ENCODE measurements at regions not wholly inside any gene's neighbourhood (a gene's known extent, or its start where the extent isn't known, plus 50 kb on each side); places are given as distances from the start of the nearest gene placed in this dataset.
"Not testable (repeated sequence)": the region's sequence is repeated elsewhere in the genome, so short reads cannot be mapped to it uniquely, and the experiment has no call there.

DNA sequence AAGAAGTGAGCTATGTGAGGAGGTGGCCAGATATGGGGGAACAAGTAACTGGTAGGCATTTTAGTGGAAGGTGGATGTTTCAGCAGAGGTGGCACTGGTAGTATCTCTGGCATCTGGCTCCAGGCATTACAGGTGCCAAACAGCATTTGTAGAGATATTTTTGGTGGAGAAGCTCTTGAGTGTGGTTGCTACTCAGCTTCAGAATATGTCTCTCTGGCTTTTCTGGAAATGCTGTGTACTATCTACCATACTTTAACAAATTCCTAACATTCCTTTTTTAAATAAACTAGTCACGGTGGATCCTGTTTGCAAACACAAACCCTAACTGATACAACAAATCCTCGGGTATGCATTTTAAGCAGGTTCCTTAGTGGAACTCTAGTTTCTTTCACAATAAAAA is 128.0 kb downstream of the BARX2 start:
- no peak for DNase-seq

DNA sequence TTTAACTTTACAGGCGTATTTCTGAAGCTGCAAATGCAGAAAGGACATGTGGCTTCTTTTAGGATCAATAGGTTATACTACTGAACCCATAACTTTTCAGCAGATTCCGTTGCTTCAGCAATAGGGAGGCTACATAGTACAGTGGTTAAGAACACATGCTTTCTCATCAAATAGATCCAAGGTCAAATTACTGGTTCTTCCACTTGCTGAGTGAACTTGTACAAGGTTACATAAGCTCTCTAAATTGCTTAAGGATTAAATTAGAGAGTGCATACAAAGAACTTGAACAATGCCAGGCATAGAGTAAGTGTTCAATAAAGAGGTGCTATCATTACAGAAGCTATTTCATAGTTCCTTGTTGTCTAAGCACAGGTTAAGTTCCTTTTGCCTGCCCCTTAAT is 129.6 kb downstream of the BARX2 start:
- DNase-seq: no peak

DNA sequence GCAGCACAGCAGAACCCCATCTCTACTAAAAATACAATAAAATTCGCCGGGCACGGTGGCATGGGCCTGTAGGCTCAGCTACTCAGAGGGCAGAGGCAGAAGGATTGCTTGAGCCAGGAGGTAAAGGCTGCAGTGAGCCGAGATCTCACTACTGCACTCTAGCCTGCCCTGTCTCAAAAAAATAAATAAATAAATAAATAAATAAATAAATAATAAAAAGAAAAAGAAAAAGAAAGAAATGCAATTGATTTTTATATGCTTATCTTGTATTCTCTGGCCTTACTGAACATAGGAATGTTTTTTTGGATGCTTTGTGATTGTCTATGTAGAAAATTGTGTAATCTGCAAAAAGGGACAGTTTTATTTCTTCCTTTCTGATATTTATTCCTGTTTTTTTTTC is 132.5 kb downstream of the BARX2 start:
- no peak for DNase-seq

DNA sequence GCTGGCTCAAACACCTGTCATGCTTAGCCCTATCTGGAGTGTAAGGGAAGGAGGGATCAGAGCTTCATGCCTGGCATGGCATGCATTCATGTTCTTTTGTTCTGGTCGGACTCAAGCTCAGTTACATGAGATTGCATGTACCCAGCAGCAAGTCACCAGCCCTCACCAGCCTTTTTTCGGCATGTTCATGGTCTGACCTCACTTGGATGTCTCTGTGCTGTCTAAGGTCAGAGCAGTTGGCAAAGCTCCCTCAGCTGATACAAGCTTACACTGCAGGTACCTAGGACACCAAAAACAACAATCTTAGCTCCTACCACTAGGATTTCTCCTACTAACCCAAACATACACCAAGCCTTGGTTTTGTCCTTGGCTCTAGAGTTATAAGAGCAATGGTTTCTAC is 152.6 kb downstream of the BARX2 start:
- DNase-seq: no peak

DNA sequence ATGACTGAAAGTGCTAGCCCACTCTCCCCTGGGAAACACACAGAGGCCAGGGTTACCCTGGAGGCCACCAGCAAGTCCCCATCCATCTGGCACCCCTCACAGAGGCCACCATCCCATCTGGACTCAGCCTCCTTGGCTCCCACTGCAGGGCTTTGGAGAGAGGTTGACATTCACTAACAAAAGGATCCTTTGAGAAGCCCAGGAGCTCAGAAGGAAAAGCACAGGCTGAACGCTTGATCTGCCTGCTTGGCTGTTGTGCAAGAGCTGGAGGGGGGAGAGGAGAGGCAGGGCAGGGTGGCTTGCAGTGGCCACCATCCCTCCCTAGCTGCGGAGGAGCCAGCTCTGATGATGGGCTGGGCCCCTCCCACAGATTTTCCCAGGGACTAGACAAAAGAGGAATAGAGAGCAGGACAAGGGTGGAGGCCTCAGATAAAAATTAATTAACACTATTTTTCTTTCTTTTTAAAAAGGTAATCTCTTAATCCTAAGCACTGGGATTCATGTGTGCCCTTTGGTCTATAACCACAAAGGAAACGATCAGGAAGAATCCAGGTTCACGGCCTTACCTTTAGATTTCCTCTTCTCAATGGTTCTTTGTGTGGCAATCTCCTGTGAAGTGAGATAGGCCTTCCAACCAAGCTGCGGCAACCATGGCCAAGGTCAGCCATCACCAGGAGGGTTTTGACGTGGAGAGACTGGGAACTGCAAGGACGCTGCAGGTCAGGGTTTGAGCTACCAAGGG is 154.7 kb downstream of the BARX2 start:
- no peak for DNase-seq

DNA sequence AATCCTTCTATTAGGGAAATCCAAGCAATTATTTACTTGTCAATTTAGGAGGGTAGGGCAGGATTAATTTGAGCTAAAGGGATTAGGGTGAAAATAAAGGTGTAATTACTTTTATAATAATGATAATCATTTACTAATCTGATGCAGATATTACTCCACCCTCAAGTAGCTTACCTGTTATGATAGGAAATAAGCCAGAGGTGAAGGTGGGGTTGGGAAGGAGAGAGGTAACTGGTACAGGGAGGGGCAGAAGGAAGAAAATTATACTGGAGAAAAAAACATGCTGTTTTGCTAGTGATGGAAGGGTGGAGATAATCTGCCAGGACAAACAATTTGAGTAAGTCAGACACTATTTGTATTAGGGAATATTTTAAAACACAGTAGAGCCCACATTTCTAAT is 157.7 kb downstream of the BARX2 start:
- no peak for DNase-seq

DNA sequence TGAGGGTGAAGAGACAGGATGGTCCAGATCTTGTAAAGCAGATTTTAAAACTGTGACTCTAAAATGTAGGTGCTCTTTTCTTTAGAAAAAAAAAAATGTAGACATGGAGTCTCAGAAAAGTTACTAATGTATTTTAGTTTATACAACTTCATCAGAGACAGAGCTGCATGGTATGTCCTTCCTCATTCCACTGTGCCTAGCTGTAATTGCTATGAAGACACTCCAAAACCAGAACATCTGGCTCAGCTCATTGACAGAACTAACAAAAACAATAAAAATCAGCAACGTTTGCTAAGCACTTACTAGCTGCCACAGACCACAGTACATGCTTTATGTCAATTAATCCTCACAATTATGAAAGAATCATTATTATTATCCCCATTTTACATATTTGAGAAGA is 160.7 kb downstream of the BARX2 start:
- no peak for DNase-seq

DNA sequence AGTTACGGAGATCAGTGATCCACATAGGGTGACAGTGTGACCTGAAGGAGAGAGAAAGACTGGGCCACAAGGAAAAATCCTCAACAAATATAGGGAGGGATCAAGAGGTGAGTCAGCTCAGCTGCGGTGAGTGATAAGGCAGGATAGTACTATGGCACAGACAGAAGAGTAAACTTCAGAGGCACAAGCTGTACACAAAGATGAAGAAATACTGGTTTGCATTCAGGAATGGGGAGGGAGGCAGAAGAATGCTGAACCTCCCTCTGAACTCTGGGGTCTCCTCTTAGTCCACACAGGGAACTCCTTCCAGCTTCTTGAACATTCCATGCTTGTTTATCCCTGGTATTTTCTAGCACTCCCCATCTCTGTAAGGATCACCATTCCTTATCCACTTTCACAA is 162.7 kb downstream of the BARX2 start:
- DNase-seq: no peak

DNA sequence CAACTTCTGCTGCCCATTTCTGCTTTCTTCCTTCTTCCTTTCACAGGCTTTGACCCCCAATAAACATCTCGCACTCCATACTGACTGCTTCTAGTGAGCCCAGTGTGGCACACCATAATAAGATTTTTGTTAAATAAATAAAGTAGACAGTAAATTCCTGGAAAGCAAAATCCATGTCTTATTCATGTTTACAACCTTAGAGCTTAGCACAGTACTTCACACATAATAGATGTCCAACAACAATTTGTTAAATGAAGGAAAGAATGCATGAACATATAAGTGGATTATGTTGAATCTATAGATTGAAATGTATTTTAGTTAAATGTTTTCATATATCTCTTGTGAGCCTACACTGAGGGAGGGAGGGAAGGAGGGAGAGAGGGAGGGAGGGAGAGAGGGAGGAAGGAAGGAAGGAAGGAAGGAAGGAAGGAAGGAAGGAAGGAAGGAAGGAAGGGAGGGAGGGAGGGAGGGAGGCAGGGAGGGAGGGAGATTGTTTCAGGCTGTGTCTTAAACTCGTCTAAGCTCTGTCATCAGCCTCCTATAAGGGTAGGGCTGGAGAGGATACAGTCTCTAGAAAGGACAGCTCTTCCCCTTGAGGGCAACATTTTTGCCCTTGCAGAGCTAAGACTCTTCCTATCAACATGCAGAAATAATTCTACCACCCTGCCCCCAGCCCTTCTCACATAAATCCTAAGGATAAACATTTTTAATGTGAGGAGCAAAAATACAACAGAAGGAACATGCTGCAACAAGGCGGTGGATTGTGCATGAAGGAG is 168.1 kb downstream of the BARX2 start:
- DNase-seq: no peak

DNA sequence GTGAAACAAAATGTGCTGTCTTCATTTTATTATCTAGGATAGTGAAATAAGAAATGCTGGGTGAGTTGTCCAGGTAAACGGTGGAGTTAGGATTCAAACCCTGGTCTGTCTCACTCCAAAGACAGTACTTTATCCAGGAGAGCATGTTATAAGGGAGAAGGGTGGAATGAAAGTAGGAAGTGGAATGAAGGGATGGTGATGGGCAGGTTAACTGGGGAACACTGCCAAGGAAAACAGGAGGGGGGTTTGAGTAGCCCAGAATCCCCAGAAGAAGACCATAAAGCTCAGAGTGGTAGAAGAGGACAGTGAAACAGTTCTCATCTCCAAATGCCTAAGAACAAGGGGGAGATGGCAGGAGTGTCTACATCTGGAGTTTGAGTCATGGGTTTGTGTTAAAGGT is 169.0 kb downstream of the BARX2 start:
- DNase-seq: no peak

DNA sequence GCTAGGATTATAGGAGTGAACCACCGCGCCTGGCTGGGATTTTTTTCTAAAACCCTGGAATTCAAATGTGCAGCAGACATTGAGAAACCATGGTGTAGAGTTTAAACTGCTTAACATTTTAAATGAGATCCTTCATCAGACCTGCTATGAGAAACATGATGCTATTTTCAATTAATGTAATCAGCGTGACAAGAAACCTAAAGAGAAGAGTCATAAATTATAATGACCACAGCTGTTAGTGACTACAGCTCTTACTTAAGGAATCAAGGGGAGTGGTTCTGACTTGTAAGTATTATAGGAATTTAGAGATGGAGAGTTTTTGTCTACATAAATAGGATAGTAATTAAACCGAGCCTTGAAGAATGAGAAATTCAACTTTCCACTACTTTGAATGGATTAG is 170.6 kb downstream of the BARX2 start:
- DNase-seq: no peak

DNA sequence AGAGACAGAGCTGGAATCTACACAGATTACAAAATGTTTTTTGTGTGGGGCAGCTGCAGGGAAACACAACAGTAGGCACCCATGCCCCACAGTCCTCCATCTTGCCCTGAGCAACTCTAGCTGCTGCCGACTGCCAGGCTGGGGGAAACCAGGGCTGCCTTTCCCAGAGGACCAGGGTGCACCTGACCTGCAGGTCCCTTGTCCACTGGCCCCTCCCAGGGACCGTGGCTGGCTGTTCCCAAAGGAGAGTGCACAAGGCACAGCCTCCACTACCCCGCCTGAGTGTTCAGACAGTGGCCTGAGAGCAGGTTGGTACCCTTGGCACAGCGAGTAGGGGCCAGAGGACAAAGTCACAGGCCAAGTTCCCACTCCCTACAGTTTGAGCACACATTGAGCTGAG is 181.8 kb downstream of the BARX2 start:
- no peak for DNase-seq

DNA sequence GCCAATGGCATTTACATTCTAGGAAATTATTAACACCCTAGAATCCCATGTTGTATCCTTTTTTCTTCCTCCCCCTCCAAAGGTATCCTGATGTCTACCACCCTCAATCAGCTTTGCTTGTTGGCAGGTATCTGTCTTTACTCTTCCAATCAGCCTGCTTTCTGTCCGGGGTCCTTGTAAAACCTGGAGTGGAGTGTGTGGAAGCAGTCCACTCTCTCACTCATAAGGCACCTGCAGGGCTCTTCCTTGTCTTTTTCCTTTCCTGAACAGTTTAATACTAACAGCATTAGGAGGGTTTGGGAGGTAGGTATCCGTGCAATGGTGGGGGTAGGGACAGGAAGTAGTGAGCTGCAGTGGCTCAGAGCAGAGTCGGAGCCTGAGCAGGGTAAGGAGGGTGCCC is 193.4 kb downstream of the BARX2 start:
- DNase-seq: no peak

DNA sequence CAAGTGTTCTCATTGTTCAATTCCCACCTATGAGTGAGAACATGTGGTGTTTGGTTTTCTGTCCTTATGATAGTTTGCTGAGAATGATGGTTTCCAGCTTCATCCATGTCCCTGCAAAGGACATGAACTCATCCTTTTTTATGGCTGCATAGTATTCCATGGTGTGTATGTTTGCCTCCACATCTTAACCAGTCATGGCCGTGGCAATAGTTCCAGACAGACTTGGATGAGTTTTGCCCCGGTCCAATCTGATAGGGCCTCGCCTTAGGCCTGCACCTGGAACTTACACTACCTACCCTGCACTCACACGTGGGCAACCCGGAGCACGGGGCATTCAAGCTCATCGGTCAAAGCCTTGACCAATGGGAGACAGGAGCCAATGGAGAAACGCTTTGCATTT is 197.0 kb downstream of the BARX2 start:
- DNase-seq: not testable (repeated sequence)

DNA sequence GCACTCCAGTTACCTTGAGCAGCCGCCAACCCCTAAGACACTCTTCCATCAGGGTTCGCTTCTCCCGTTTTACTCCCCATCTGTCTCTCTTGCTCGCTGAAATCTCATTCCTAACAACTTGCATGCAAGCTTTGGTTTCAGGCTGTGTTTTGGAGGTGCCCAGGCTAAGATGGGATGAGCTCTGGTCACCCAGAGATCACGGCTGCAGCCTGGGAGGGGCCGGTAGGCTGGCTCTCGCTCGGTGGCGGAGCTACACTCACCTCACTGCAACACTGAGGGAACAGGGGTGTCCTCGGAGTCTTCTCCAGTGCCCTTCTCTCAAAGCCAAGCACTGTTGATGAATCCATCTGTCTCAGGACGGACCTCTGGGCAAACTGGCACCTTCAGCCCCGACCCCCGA is 197.5 kb downstream of the BARX2 start:
- no peak for DNase-seq

DNA sequence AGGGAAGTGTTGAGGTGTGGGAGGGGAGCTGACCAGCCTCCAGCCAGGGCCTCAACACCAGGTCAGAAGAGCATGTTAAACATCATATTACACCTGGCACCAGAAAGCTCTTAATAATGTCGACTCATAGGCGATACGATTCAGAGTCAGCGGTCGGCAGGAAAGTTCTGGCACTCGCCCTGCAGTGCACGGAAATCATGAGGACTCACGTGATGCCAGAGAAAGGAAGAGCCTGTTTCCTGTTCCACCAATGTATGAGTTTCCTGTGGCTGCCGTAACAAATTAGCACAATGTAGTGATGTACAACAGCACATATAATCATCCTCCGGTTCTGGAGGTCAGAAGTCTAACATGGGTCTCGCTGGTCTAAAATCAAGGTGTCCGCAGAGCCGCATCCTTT is 198.8 kb downstream of the BARX2 start:
- no peak for DNase-seq

DNA sequence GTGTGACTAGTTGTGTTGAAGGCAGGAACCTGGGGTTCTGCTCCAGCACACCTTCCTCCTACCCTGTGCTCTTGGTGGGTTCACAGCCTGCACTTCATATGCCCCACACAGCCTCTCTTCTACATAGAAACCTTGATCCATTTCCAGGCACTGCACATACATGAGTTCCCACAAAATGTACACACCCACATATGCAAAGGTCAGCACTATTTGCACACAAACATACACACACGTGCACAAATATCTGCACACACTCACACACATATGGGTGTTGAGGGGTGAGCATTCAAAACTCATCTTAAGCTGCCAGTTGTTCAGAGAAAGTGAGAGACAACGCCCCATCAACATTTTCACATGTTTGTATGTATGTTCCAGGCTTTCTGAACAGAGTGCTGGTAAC is 201.0 kb downstream of the BARX2 start:
- DNase-seq: no peak

DNA sequence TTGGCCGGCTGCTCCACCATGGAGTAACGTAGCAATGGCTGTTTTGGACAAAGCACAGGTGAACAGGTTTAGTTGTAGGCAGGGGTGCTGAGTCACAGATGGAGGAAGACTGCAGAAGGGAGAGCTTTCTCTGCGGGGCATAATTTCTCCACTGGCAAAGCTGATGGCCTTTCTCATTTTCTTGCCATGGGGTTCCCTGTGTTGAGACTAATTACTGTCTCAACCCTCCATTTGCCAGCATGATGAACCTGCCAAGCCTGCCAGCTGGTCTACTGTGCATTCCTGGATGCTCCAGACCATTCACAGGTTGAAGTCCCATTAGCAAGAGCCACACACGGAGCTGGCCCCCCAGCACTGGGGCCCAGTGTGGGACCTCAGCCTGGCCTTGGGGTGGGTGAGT is 202.4 kb downstream of the BARX2 start:
- DNase-seq: no peak

DNA sequence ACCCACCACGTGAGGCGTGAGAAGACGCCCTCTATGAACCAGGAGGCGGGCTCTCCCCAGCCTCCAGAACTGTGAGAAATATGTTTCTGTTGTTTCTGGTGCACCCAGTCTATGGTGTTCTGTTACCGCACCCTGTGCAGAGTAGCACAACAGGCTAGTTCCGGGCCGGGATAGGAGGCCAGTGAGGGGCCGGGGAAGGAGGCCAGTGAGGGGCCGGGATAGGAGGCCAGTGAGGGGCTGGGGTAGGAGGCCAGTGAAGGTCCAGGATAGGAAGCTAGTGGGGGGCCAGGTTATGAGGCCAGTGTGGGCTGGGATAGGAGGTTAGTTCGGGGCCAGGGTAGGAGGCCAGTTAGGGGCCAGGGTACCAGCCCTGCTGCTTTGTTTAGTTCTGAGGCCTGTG is 204.6 kb downstream of the BARX2 start:
- DNase-seq: no peak

DNA sequence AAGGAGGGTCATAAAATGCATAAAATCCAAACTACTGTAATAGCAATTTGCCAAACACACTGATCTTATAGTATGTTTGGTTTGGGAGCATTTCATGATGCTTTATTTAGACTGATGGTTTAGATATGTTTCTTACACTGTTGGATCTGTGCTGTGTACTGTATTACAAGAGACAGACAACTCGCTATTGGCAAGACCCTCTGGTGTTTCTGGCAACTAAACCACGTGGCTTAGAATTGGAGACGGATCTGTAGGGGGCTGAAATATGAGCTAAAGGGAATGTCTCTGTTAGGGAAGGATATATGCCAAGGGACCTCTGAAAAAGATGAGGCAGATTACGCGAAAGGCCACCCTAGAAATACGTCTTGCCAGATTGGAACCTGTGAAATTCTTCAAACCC is 208.7 kb downstream of the BARX2 start:
- DNase-seq: no peak

DNA sequence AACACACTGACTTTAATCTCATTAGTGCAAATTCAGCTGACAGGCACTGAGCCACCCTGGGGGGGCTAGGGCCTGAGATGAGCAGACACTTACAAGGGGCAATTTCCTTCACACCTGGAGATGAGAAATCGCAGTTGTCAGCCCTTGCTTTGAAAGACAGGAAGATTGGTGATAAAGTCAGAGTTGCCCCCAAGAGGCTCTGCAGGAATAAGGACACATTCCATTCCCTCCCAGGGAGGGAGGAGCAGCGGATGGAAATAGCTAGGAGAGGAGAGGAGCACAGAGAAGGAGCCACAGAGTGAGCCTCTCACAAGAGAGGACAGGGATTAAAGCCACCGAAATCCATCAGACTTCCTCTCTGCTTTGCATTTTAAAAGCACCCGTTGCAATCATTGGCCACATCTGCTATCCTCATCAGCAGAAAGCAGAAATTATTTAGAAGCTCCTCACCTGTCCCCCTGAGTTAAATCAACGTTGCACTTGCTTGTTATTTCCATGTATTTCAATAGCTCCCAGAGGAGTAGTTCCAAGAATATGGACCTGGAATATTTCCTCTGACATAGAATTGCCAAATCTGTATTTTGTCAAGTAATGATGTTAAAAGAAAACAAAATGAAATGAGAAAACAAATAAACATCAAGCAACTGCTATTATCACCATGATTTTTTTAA is 213.7 kb downstream of the BARX2 start:
- DNase-seq: no peak

DNA sequence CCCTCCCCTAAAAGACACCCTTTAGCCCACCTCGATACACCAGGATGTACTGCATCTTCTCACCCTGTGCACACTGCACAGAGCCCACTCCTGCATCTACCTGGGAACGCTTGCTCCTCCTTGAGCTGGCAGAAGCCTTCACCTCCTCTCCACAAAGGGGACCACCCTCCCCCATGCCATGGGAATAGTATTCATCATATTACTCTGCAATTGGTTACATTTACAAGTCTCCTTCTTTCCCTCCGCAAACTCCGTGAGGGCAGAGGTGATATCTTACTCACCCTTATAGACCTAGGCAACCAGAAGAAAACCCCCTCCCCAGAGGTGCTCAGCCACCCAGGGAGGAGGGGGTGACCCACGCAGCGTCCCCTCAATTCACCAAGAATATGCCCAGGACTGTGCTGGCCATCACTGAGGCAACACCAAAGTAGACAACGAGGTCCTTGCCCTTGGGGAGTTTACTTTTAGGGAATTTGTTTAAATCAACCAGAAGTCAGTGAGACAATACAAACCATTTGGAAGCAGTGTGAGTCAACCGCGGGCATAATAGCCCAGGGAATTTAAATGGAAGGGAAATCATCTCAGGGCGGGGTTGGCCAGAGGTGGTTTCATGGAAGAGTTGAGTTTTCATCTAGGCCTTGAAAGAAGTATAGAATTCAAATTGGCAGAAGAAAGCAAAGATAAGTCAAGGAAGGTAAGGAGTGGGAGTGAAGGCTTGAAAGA is 214.5 kb downstream of the BARX2 start:
- no peak for DNase-seq

DNA sequence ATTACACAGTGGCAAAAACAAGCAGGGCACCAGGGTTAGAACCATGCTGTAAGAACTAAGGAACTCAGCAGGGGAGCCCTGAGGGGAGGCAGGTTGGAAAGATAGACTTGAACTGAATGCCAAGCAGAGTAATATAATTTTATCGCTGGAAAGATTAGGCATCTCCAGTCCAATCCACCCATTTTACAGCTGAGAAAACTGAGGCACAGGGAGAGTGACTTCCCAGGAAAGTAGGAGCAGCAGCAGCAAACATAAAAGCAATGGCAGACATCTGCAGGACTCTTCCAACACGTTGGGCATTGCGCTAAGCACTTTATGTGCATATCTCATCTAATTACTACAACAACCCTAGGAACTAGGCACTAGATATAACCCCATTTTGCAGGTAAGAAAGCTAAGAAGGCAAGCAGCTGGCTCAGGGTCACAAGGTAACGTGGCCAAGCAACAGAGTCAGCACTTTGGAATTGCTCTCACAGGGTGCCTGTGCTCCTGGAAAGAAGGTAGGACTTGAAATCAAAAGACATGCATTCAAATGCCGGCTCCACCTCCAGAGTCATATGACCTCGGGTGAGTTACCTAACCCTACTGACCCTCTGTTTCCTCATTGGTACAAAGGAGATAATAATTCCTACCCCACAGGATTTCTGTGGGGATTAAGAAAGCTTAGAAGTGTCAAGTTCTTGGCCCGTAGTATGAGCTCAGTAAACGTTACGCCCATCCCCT is 215.3 kb downstream of the BARX2 start:
- no peak for DNase-seq

Measured in NCI-H748 treated with DMSO at 0.1 percent for 48 hours (cell line).